GM12878 (cell line): ENCODE measurements at regions not wholly inside any gene's neighbourhood (a gene's known extent, or its start where the extent isn't known, plus 50 kb on each side); places are given as distances from the start of the nearest gene placed in this dataset.

Experiments used
- ATAC-seq: fragments of 200-7000 bp; cut with Tn5 transposase; 3 replicates; pipeline ENCODE4 v1.9.1; 2020; ENCODE audit warnings: mild to moderate bottlenecking, moderate library complexity
- BruUV-seq: library from RNA; stranded (reverse); fragments of 400-500 nt; replicated peaks from 2 replicates; lab custom pipeline; 2021; lab: Mats Ljungman, UMichigan
- CTCF ChIA-PET: fragments of 300-600 bp; sonication (Branson Sonifier 250); formaldehyde crosslinking; extraction: SDS; loops from one replicate; lab custom pipeline; 2021; ENCODE audit warnings: inconsistent platforms; lab: Yijun Ruan, JAX
- POLR2A ChIA-PET: fragments of 350-600 bp; formaldehyde crosslinking; extraction: SDS; loops from one replicate; lab custom pipeline; 2021; ENCODE audit warnings: inconsistent platforms; lab: Charles Lee
- RAD21 ChIA-PET: fragments of 300-600 bp; sonication (Branson Sonifier 250); formaldehyde crosslinking; loops from one replicate; lab custom pipeline; 2023; ENCODE audit warnings: antibody characterized with exemption; ENCODE audit not compliant: unreplicated experiment; lab: Charles Lee
- SMC1A ChIA-PET: fragments of 300-600 bp; sonication (Branson Sonifier 250); formaldehyde crosslinking; loops from one replicate; lab custom pipeline; 2023; ENCODE audit not compliant: unreplicated experiment, uncharacterized antibody; lab: Charles Lee
- DNase-seq: peaks from one replicate; pipeline ENCODE4 v3.0.0-alpha.2; 2011; ENCODE audit warnings: low read depth, low spot score
- FAIRE-seq: peaks from 3 replicates; lab custom pipeline; 2011; peaks lifted over from hg19 to GRCh38; lab: Jason Lieb, UNC
- H2AFZ ChIP-seq: 2 replicates; pipeline ENCODE4 v1.6.0; 2011; ENCODE audit warnings: low read depth, low read length, control low read depth; ENCODE audit not compliant: control insufficient read depth
- H3K27ac ChIP-seq: 2 replicates; pipeline ENCODE4 v1.5.1; 2011; ENCODE audit warnings: control low read depth; ENCODE audit not compliant: control insufficient read depth, insufficient read depth
- H3K27me3 ChIP-seq, 2 experiments: replicated peaks in 1 of 2; 2 replicates each; pipeline versions ENCODE4 v1.6.0 to v1.6.1; 2011; ENCODE audit warnings: low read length in 1 of 2; ENCODE audit not compliant: control insufficient read depth in 2 of 2, insufficient read depth in 2 of 2
- H3K36me3 ChIP-seq, 2 experiments: 2 replicates each; pipeline ENCODE4 v1.5.1; 2011; ENCODE audit warnings: low read length in 1 of 2; ENCODE audit not compliant: control insufficient read depth in 2 of 2, insufficient read depth in 2 of 2
- H3K4me1 ChIP-seq: 2 replicates; pipeline ENCODE4 v1.6.1; 2011; ENCODE audit warnings: mild to moderate bottlenecking, low read length, moderate library complexity, mixed read lengths; ENCODE audit not compliant: control insufficient read depth, insufficient read depth
- H3K4me2 ChIP-seq: 2 replicates; pipeline ENCODE4 v1.6.0; 2011; ENCODE audit warnings: control low read depth; ENCODE audit not compliant: control insufficient read depth, insufficient read depth
- H3K4me3 ChIP-seq: fragments of 200-600 bp; sonication (generic); 2 replicates; pipeline ENCODE4 v1.5.1; 2016
- H3K79me2 ChIP-seq: 2 replicates; pipeline ENCODE4 v1.6.0; 2011; ENCODE audit warnings: low read length; ENCODE audit not compliant: control insufficient read depth, insufficient read depth
- H3K9ac ChIP-seq: 2 replicates; pipeline ENCODE4 v1.8.0; 2011; ENCODE audit warnings: low read length, control low read depth, mixed read lengths; ENCODE audit not compliant: control insufficient read depth, insufficient read depth
- H3K9me3 ChIP-seq: replicated peaks from 3 replicates; pipeline ENCODE4 v1.5.1; 2011; ENCODE audit warnings: mild to moderate bottlenecking, low read length; ENCODE audit not compliant: control insufficient read depth, insufficient read depth
- H4K20me1 ChIP-seq: 2 replicates; pipeline ENCODE4 v1.6.0; 2011; ENCODE audit not compliant: control insufficient read depth, insufficient read depth
- ATF2 ChIP-seq: IDR thresholded peaks from 2 replicates; pipeline ENCODE4 v1.6.1; 2012; ENCODE audit warnings: low read length, inconsistent platforms
- BMI1 ChIP-seq: fragments of 450-650 bp; IDR thresholded peaks from 2 replicates; pipeline ENCODE4 v1.6.1; 2016; ENCODE audit warnings: mild to moderate bottlenecking, moderate library complexity, borderline replicate concordance
- CUX1 ChIP-seq: IDR thresholded peaks from 2 replicates; pipeline ENCODE4 v1.6.1; 2012; ENCODE audit warnings: improper control_type of control experiment, low read depth, low read length; ENCODE audit not compliant: insufficient replicate concordance
- HDAC2 ChIP-seq: fragments of 200-600 bp; sonication (generic); IDR thresholded peaks from 2 replicates; pipeline ENCODE4 v1.6.1; 2017
- LARP7 ChIP-seq: fragments of 450-650 bp; IDR thresholded peaks from 2 replicates; pipeline ENCODE4 v1.6.1; 2017; ENCODE audit warnings: mild to moderate bottlenecking
- NRF1 ChIP-seq: conservative IDR thresholded peaks from 2 replicates; pipeline ENCODE4 v1.6.1; 2011; ENCODE audit warnings: mild to moderate bottlenecking, low read depth, low read length, improper control_type of control experiment
- POLR2AphosphoS2 ChIP-seq: IDR thresholded peaks from 2 replicates; pipeline ENCODE4 v1.6.1; 2011; ENCODE audit warnings: low read depth, mild to moderate bottlenecking, low read length, improper control_type of control experiment, moderate library complexity
- ZBTB4 ChIP-seq: fragments of 450-650 bp; formaldehyde crosslinking; IDR thresholded peaks from 2 replicates; pipeline ENCODE4 v1.4.0; 2022; ENCODE audit warnings: mild to moderate bottlenecking, moderate library complexity
- WGBS: methylation state at CpG from one replicate; pipeline ENCODE4 v1.1.6; 2016; ENCODE audit warnings: low lambda C conversion rate; ENCODE audit not compliant: insufficient replicate concordance, insufficient coverage; ENCODE audit errors: missing lambda C conversion rate; 5-methylcytosine and 5-hydroxymethylcytosine counted together
- in situ Hi-C: fragments of 300-500 bp; cut with MboI; formaldehyde crosslinking; loops from 9 replicates; pipeline ENCODE4 v1.14.3; 2018; ENCODE audit warnings: mixed read lengths
- intact Hi-C: fragments of 100-400 bp; cut with micrococcal nuclease; formaldehyde crosslinking; loops from one replicate; pipeline ENCODE4 v1.14.2; 2022; ENCODE audit not compliant: unreplicated experiment
- TF ChIP-seq, protein P1 (sequence below): fragments of 450-650 bp; formaldehyde crosslinking; IDR thresholded peaks from 2 replicates; pipeline ENCODE4 v1.5.0; 2022; ENCODE audit warnings: mild to moderate bottlenecking, missing genetic modification characterization

GRCh38 chr20:39116020-39116419 lies 153.9 kb downstream of the DHX35 start (continued):
- TF ChIP-seq CUX1: no peak
- no peak for TF ChIP-seq HDAC2
- TF ChIP-seq NRF1: no peak
- TF ChIP-seq LARP7: no peak
- TF ChIP-seq BMI1: no peak
- TF ChIP-seq, all 136 proteins: peak for 0

DNA sequence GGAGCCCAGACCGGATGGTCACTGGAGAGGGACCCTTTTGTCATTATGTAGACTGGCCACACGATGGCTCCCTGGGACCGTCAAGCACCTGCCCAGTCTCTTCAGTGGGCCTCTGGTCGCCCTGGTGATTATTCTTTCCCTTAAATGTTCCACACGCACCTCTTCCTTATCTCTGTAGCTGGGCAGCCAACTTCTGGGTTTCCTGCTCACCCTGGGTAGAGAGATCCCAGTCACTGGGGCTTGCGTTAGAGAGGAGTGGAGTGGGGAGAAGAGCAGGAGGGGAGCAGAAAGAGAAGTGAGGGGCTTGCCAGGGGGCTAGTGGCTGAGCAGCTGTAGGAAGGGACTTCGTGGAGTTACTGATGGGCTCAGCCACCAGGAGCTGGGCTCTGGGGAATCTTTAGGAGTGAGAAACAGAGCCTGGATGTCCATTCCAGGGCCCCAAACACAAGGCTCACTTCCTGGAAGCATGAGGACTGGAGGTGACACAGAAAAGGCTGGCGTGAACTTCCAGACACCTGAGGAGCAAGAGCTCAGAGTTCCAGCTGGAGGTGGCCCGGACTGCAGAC lies 150.1 kb downstream of the DHX35 start:
- Histone ChIP-seq H2AFZ (no peak overlapping the region), H3K27ac (no peak overlapping the region), H3K9me3 (no peaks in the 10 kb centered on the region), H3K36me3 (no peaks in the 10 kb centered on the region), H4K20me1 (no peaks in the 10 kb centered on the region), H3K79me2 (no peaks in the 10 kb centered on the region), H3K4me2 (no peak overlapping the region), H3K4me3 (no peak overlapping the region), H3K9ac (no peak overlapping the region), H3K4me1 (peaks cover 5% of the 10 kb centered on the region; the same call in 1 of the 2 replicates), H3K27me3 (no peaks in the 10 kb centered on the region; a peak in 1 of 4 replicates)
- peak; percentile 94 for ATAC-seq
- WGBS: 10% methylated on average over 9 of the region's 9 CpGs
- CTCF ChIA-PET: interaction anchor here (0.8 to 2.0 kb wide), 3 partner anchors 9 to 766 kb away, joined by 3 to 6 read pairs (median 4); no protein-coding TSS in a partner anchor
- no peak for FAIRE-seq
- SMC1A ChIA-PET: interaction anchor here (0.8 kb wide), 1 partner anchor 467 kb away, joined by 3 read pairs; no protein-coding TSS in a partner anchor
- no TSS peak for BruUV-seq
- POLR2A ChIA-PET: no interaction called here
- RAD21 ChIA-PET: no interaction called here
- in situ Hi-C loops: no loop called here
- intact Hi-C loops: loop anchor here (1.0 to 5.0 kb wide), 3 partner anchors 157 to 760 kb away; no protein-coding TSS in a partner anchor
- no peak for DNase-seq
- TF ChIP-seq ATF2 (no peak), ZBTB4 (CRISPR knock-in tag) (no peak), POLR2AphosphoS2 (no peak)
- TF ChIP-seq, protein P1, sequence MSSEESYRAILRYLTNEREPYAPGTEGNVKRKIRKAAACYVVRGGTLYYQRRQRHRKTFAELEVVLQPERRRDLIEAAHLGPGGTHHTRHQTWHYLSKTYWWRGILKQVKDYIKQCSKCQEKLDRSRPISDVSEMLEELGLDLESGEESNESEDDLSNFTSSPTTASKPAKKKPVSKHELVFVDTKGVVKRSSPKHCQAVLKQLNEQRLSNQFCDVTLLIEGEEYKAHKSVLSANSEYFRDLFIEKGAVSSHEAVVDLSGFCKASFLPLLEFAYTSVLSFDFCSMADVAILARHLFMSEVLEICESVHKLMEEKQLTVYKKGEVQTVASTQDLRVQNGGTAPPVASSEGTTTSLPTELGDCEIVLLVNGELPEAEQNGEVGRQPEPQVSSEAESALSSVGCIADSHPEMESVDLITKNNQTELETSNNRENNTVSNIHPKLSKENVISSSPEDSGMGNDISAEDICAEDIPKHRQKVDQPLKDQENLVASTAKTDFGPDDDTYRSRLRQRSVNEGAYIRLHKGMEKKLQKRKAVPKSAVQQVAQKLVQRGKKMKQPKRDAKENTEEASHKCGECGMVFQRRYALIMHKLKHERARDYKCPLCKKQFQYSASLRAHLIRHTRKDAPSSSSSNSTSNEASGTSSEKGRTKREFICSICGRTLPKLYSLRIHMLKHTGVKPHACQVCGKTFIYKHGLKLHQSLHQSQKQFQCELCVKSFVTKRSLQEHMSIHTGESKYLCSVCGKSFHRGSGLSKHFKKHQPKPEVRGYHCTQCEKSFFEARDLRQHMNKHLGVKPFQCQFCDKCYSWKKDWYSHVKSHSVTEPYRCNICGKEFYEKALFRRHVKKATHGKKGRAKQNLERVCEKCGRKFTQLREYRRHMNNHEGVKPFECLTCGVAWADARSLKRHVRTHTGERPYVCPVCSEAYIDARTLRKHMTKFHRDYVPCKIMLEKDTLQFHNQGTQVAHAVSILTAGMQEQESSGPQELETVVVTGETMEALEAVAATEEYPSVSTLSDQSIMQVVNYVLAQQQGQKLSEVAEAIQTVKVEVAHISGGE (CRISPR knock-in tag): no peak
